HCT116 (cell line): ENCODE measurements at regions not wholly inside any gene's neighbourhood (a gene's known extent, or its start where the extent isn't known, plus 50 kb on each side); places are given as distances from the start of the nearest gene placed in this dataset.

Experiments used
- ATAC-seq: fragments of 200-7000 bp; cut with Tn5 transposase; 2 replicates; pipeline ENCODE4 v1.9.1; 2020; ENCODE audit warnings: mild to moderate bottlenecking, moderate library complexity
- BruUV-seq: library from RNA; stranded (reverse); fragments of 400-500 nt; replicated peaks from 2 replicates; lab custom pipeline; 2021; lab: Mats Ljungman, UMichigan
- CTCF ChIA-PET: fragments of 300-600 bp; sonication (Branson Sonifier 250); formaldehyde crosslinking; loops from one replicate; lab custom pipeline; 2021; ENCODE audit warnings: antibody characterized with exemption; lab: Charles Lee
- POLR2A ChIA-PET: fragments of 300-600, 350-600 bp; sonication (Branson Sonifier 250); formaldehyde crosslinking; loops from one replicate; lab custom pipeline; 2021; ENCODE audit warnings: antibody characterized with exemption; lab: Charles Lee
- RAD21 ChIA-PET, 2 experiments: fragments of 300-600 bp; sonication (Branson Sonifier 250); formaldehyde crosslinking; loops; one replicate each; lab custom pipeline; 2023; ENCODE audit warnings: low total read pairs in 2 of 2; ENCODE audit not compliant: uncharacterized antibody in 2 of 2, unreplicated experiment in 2 of 2, low non-redundant PET in 1 of 2; lab: Charles Lee
- DNase-seq: peaks from one replicate; pipeline ENCODE4 v3.0.0-alpha.2; 2010; ENCODE audit warnings: low read depth, low spot score
- H2AFZ ChIP-seq: fragments of 200-600 bp; shearing (Covaris generic), sonication (generic); 2 replicates; pipeline ENCODE4 v1.6.1; 2017; ENCODE audit warnings: low read depth, mixed run types, mixed read lengths, antibody characterized with exemption, low read length; ENCODE audit not compliant: poor library complexity, severe bottlenecking
- H3K27ac ChIP-seq: 2 replicates; pipeline ENCODE4 v1.5.1; 2012; ENCODE audit warnings: low read depth, low read length
- H3K27me3 ChIP-seq: fragments of 200-600 bp; sonication (generic); 2 replicates; pipeline ENCODE4 v1.6.1; 2016; ENCODE audit warnings: mixed run types, low read length, mixed read lengths; ENCODE audit not compliant: insufficient read depth
- H3K36me3 ChIP-seq, 2 experiments: fragments of 200-500 bp in 1 of 2; fragments of 200-600 bp in 1 of 2; sonication (Bioruptor generic) in 1 of 2; sonication (generic) in 1 of 2; 2 replicates each; pipeline versions ENCODE4 v1.5.1 to v1.6.1; 2014 to 2016; ENCODE audit warnings: low read length in 2 of 2, inconsistent platforms in 1 of 2, mixed read lengths in 1 of 2, mixed run types in 1 of 2; ENCODE audit not compliant: insufficient read depth in 2 of 2, control insufficient read depth in 1 of 2
- H3K4me1 ChIP-seq, 2 experiments: fragments of 200-600 bp in 1 of 2; sonication (generic) in 1 of 2; 2 replicates each; pipeline versions ENCODE4 v1.5.1 to v1.6.1; 2012 to 2017; ENCODE audit warnings: low read length in 2 of 2, inconsistent platforms in 1 of 2, mild to moderate bottlenecking in 1 of 2, mixed read lengths in 1 of 2, mixed run types in 1 of 2, moderate library complexity in 1 of 2; ENCODE audit not compliant: insufficient read depth in 2 of 2, control insufficient read depth in 1 of 2
- H3K4me2 ChIP-seq: fragments of 200-600 bp; sonication (generic); 2 replicates; pipeline ENCODE4 v1.6.1; 2017; ENCODE audit warnings: mixed run types, low read length, mixed read lengths
- H3K4me3 ChIP-seq, 2 experiments: fragments of 200-600 bp in 1 of 2; sonication (generic) in 1 of 2; replicated peaks in 1 of 2; 2 replicates each; pipeline ENCODE4 v1.5.1; 2011 to 2016; ENCODE audit warnings: low read length in 2 of 2, control low read depth in 1 of 2, low read depth in 1 of 2, mild to moderate bottlenecking in 1 of 2, mixed read lengths in 1 of 2, mixed run types in 1 of 2
- H3K79me2 ChIP-seq: fragments of 200-600 bp; sonication (generic); 2 replicates; pipeline ENCODE4 v1.6.1; 2017; ENCODE audit warnings: mild to moderate bottlenecking, mixed run types, low read length, moderate library complexity, mixed read lengths; ENCODE audit not compliant: insufficient read depth
- H3K9ac ChIP-seq: fragments of 200-600 bp; sonication (generic); 2 replicates; pipeline ENCODE4 v1.6.1; 2016; ENCODE audit warnings: low read length, mixed read lengths
- H3K9me2 ChIP-seq: fragments of 200-600 bp; sonication (generic), shearing (Covaris generic); 2 replicates; pipeline ENCODE4 v1.6.1; 2017; ENCODE audit warnings: mixed run types, mild to moderate bottlenecking, moderate library complexity; ENCODE audit not compliant: insufficient read depth
- H3K9me3 ChIP-seq, 2 experiments: fragments of 200-500 bp in 1 of 2; fragments of 200-600 bp in 1 of 2; sonication (Bioruptor generic) in 1 of 2; sonication (generic) in 1 of 2; 2 replicates each; pipeline ENCODE4 v1.6.1; 2014 to 2017; ENCODE audit warnings: low read length in 2 of 2, mixed read lengths in 2 of 2, inconsistent platforms in 1 of 2, low read depth in 1 of 2, mild to moderate bottlenecking in 1 of 2, mixed run types in 1 of 2, moderate library complexity in 1 of 2; ENCODE audit not compliant: control insufficient read depth in 1 of 2, insufficient read depth in 1 of 2
- H4K20me1 ChIP-seq: fragments of 200-600 bp; sonication (generic), shearing (Covaris generic); 2 replicates; pipeline ENCODE4 v1.6.1; 2017; ENCODE audit warnings: mixed run types, mild to moderate bottlenecking, moderate library complexity; ENCODE audit not compliant: insufficient read depth
- EZH2 ChIP-seq: fragments of 200-600 bp; sonication (generic); IDR thresholded peaks from 2 replicates; pipeline ENCODE4 v1.6.1; 2017; ENCODE audit warnings: antibody characterized with exemption, mixed run types
- JUND ChIP-seq: IDR thresholded peaks from 2 replicates; pipeline ENCODE4 v1.6.1; 2012
- MAX ChIP-seq: IDR thresholded peaks from 2 replicates; pipeline ENCODE4 v1.6.1; 2012
- POLR2AphosphoS5 ChIP-seq: IDR thresholded peaks from 2 replicates; pipeline ENCODE4 v1.6.1; 2011; ENCODE audit warnings: mild to moderate bottlenecking, low read depth, low read length, moderate library complexity
- SP1 ChIP-seq: IDR thresholded peaks from 2 replicates; pipeline ENCODE4 v1.6.1; 2012; ENCODE audit warnings: low read depth
- SRF ChIP-seq: IDR thresholded peaks from 2 replicates; pipeline ENCODE4 v1.6.1; 2012; ENCODE audit warnings: low read depth
- ZBTB33 ChIP-seq: IDR thresholded peaks from 2 replicates; pipeline ENCODE4 v1.6.1; 2011; ENCODE audit warnings: mild to moderate bottlenecking, low read length, moderate library complexity; ENCODE audit not compliant: insufficient replicate concordance; ENCODE audit errors: extremely low read depth
- ZNF274 ChIP-seq: fragments of 200-500 bp; sonication (Bioruptor generic); IDR thresholded peaks from 2 replicates; pipeline ENCODE4 v1.6.1; 2014; ENCODE audit warnings: mild to moderate bottlenecking, low read depth, low read length, inconsistent platforms
- intact Hi-C: fragments of 100-400 bp; cut with micrococcal nuclease; formaldehyde crosslinking; loops from 2 replicates; pipeline ENCODE4 v1.10.0; 2022

GRCh38 chr1:99520121-99520520, 125.8 kb upstream of the PALMD start:
- no TSS peak for BruUV-seq
- intact Hi-C loops, result no loop called here

More at GRCh38 chr1:99520121-99520520, 125.8 kb upstream of the PALMD start:
- Histone ChIP-seq H3K4me2 (no peak overlapping the region), H3K4me1 (no peaks in the 10 kb centered on the region), H3K9me2 (no peaks in the 10 kb centered on the region), H3K27ac (no peak overlapping the region), H3K27me3 (no peaks in the 10 kb centered on the region), H2AFZ (no peak overlapping the region), H3K4me3 (no peak overlapping the region)
- TF ChIP-seq SP1 (no peak), JUND (no peak), POLR2AphosphoS5 (no peak), ZBTB33 (no peak), SRF (no peak), EZH2 (no peak), ZNF274 (no peak), MAX (no peak)
- TF ChIP-seq, all 23 proteins: peak for 0
- no peak overlapping the region for H3K9ac ChIP-seq
- H3K9me3 ChIP-seq, result 0 out of 4 replicates have a peak, but pooled peaks cover 0 to 3% of the 10 kb centered on the region in 2 experiments
- ChIA-PET RAD21 (no interaction called here), CTCF (no interaction called here), POLR2A (no interaction called here)
- no peaks in the 10 kb centered on the region for H3K79me2 ChIP-seq
- DNase-seq (no peak), ATAC-seq (no peak)
- no peaks in the 10 kb centered on the region for H4K20me1 ChIP-seq
- H3K36me3 ChIP-seq, result no peaks in the 10 kb centered on the region; a peak in 1 of 4 replicates
